PC-9 (cell line): ENCODE measurements at regions not wholly inside any gene's neighbourhood (a gene's known extent, or its start where the extent isn't known, plus 50 kb on each side); places are given as distances from the start of the nearest gene placed in this dataset.
"Not testable (repeated sequence)": the region's sequence is repeated elsewhere in the genome, so short reads cannot be mapped to it uniquely, and the experiment has no call there.

Source experiments
- BruUV-seq: library from RNA; stranded (reverse); fragments of 400-500 nt; replicated peaks from 2 replicates; lab custom pipeline; 2021; lab: Mats Ljungman, UMichigan
- CTCF ChIA-PET: fragments of 300-600 bp; sonication (Branson Sonifier 250); formaldehyde crosslinking; loops from one replicate; lab custom pipeline; 2022; ENCODE audit warnings: antibody characterized with exemption; lab: Charles Lee
- POLR2A ChIA-PET: fragments of 300-600 bp; sonication (Branson Sonifier 250); formaldehyde crosslinking; loops from one replicate; lab custom pipeline; 2022; ENCODE audit warnings: antibody characterized with exemption; ENCODE audit not compliant: unreplicated experiment; lab: Charles Lee
- DNase-seq, 2 experiments: peaks; one replicate each; pipeline versions ENCODE4 v3.0.0 to v3.0.0-alpha.2; 2015 to 2022; ENCODE audit warnings: mixed read lengths in 1 of 2
- H2AFZ ChIP-seq: fragments of 200-600 bp; sonication (generic); 2 replicates; pipeline ENCODE4 v1.8.1; 2017; ENCODE audit warnings: antibody characterized with exemption
- H3F3A ChIP-seq: fragments of 200-600 bp; sonication (generic); 2 replicates; pipeline ENCODE4 v1.8.1; 2017; ENCODE audit warnings: antibody characterized with exemption, mild to moderate bottlenecking, low read depth; ENCODE audit not compliant: insufficient read depth
- H3K27ac ChIP-seq: fragments of 200-600 bp; sonication (generic); 2 replicates; pipeline ENCODE4 v1.6.1; 2016; ENCODE audit warnings: mixed run types
- H3K27me3 ChIP-seq: fragments of 200-600 bp; sonication (generic); 2 replicates; pipeline ENCODE4 v1.6.1; 2016; ENCODE audit warnings: low read depth, mixed run types; ENCODE audit not compliant: insufficient read depth
- H3K36me3 ChIP-seq: fragments of 200-600 bp; sonication (generic); 2 replicates; pipeline ENCODE4 v1.6.1; 2016; ENCODE audit warnings: low read depth, mixed run types
- H3K4me1 ChIP-seq: fragments of 200-600 bp; sonication (generic); replicated peaks from 2 replicates; pipeline ENCODE4 v1.6.1; 2016; ENCODE audit warnings: mixed run types; ENCODE audit not compliant: insufficient read depth
- H3K4me2 ChIP-seq: fragments of 200-600 bp; sonication (generic); 2 replicates; pipeline ENCODE4 v1.6.1; 2017; ENCODE audit warnings: mixed run types
- H3K4me3 ChIP-seq: fragments of 200-600 bp; sonication (generic); 2 replicates; pipeline ENCODE4 v1.6.1; 2016; ENCODE audit warnings: mixed run types
- H3K79me2 ChIP-seq: fragments of 200-600 bp; sonication (generic); 2 replicates; pipeline ENCODE4 v1.6.1; 2017; ENCODE audit warnings: low read depth, mixed run types
- H3K9me2 ChIP-seq: fragments of 200-600 bp; sonication (generic); 2 replicates; pipeline ENCODE4 v1.8.1; 2017; ENCODE audit warnings: mild to moderate bottlenecking; ENCODE audit not compliant: insufficient read depth
- H3K9me3 ChIP-seq: fragments of 200-600 bp; sonication (generic); 2 replicates; pipeline ENCODE4 v1.8.1; 2016; ENCODE audit warnings: low read depth; ENCODE audit not compliant: insufficient read depth
- H4K20me1 ChIP-seq: fragments of 200-600 bp; sonication (generic); 2 replicates; pipeline ENCODE4 v1.8.1; 2017; ENCODE audit not compliant: insufficient read depth
- EZH2 ChIP-seq: fragments of 200-600 bp; sonication (generic); IDR thresholded peaks from 2 replicates; pipeline ENCODE4 v1.8.0; 2017; ENCODE audit warnings: antibody characterized with exemption, low read depth
- intact Hi-C: fragments of 100-400 bp; cut with micrococcal nuclease; formaldehyde crosslinking; loops from one replicate; pipeline ENCODE4 v1.10.0; 2022; ENCODE audit not compliant: unreplicated experiment
- TF ChIP-seq, protein P1 (sequence below): fragments of 200-600 bp; sonication (generic); conservative IDR thresholded peaks from 2 replicates; pipeline ENCODE4 v1.6.1; 2017; ENCODE audit warnings: mixed run types, antibody characterized with exemption, mild to moderate bottlenecking, moderate library complexity

DNA sequence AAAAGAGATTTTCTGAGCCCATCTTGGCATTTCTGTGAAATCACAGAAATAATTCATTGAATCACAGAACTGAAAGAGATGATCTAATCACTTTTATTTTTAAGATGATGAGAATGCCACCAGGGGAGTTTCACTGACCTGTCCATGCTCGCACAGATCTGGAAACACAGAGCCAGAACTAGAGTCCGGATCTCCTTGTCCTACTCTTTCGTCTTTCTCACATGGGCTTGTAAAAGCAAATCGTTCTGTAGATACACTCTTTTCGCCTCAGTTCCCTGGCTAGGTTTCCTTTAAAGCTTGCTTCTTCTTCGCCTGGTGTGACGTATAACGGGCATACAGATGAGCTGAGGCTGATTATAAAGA is 122.5 kb upstream of the SPRED1 start:
- ChIA-PET CTCF (no interaction called here), POLR2A (no interaction called here)
- H3K79me2 ChIP-seq: no peaks in the 10 kb centered on the region
- BruUV-seq: no TSS peak
- no peak for DNase-seq
- no peak overlapping the region for H2AFZ ChIP-seq
- TF ChIP-seq, protein P1, sequence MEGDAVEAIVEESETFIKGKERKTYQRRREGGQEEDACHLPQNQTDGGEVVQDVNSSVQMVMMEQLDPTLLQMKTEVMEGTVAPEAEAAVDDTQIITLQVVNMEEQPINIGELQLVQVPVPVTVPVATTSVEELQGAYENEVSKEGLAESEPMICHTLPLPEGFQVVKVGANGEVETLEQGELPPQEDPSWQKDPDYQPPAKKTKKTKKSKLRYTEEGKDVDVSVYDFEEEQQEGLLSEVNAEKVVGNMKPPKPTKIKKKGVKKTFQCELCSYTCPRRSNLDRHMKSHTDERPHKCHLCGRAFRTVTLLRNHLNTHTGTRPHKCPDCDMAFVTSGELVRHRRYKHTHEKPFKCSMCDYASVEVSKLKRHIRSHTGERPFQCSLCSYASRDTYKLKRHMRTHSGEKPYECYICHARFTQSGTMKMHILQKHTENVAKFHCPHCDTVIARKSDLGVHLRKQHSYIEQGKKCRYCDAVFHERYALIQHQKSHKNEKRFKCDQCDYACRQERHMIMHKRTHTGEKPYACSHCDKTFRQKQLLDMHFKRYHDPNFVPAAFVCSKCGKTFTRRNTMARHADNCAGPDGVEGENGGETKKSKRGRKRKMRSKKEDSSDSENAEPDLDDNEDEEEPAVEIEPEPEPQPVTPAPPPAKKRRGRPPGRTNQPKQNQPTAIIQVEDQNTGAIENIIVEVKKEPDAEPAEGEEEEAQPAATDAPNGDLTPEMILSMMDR: no peak
- no peak for TF ChIP-seq EZH2
- peaks cover 24% of the 10 kb centered on the region for H3K4me1 ChIP-seq
- H3K9me2 ChIP-seq: no peaks in the 10 kb centered on the region
- no peaks in the 10 kb centered on the region for H4K20me1 ChIP-seq
- H3K36me3 ChIP-seq: no peaks in the 10 kb centered on the region
- no peak overlapping the region for H3K27ac ChIP-seq
- H3K9me3 ChIP-seq: no peaks in the 10 kb centered on the region
- peaks cover 14% of the 10 kb centered on the region for H3F3A ChIP-seq
- H3K4me2 ChIP-seq: no peak overlapping the region
- intact Hi-C loops: no loop called here
- no peaks in the 10 kb centered on the region for H3K27me3 ChIP-seq
- H3K4me3 ChIP-seq: no peak overlapping the region

DNA sequence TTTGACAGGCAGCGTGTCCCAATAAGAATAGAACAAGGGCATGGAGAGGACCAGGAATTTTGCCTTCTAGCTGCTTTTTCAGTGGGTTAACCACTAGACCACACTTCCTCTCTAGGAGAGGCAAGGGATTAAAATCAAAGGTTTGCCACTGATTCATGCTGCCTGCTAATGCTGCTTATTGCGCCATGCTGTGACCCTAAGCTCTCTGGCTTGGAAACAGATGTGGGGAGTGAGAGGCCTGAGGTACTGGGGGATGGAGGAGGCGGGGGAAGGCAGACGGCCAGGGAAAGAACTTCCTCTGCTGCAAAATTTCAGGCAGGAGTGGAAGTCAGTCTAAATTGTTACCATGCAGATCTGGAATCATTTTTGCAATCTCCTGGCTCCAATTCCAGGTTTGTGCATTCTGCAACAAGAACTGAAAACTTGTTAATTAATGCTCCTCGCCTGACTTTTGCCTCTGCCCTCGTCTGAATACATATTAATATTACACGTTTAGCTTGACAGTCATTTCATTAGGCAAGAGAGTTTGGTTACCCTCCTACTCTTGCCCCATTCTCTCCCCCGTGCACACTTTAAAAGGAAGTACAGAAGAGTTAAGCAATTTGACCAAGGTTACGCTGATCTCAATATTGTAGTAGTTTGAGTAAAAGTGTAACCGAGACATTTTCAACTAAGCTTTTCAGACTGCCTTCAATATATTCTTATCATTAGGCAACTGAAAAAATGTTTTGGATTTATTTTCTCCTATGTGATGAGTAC is 121.7 kb upstream of the SPRED1 start:
- no peaks in the 10 kb centered on the region for H3K36me3 ChIP-seq
- peaks cover 14% of the 10 kb centered on the region for H3F3A ChIP-seq
- no TSS peak for BruUV-seq
- no peaks in the 10 kb centered on the region for H3K27me3 ChIP-seq
- H3K9me2 ChIP-seq: no peaks in the 10 kb centered on the region
- no peak overlapping the region for H3K4me3 ChIP-seq
- TF ChIP-seq, protein P1: no peak
- TF ChIP-seq EZH2: no peak
- H2AFZ ChIP-seq: no peak overlapping the region
- H3K4me2 ChIP-seq: no peak overlapping the region
- ChIA-PET POLR2A (no interaction called here), CTCF (no interaction called here)
- H4K20me1 ChIP-seq: no peaks in the 10 kb centered on the region
- intact Hi-C loops: no loop called here
- H3K79me2 ChIP-seq: no peaks in the 10 kb centered on the region
- peak in 1 of 2 experiments; percentile 50 for DNase-seq
- H3K9me3 ChIP-seq: no peaks in the 10 kb centered on the region
- H3K27ac ChIP-seq: no peak overlapping the region
- H3K4me1 ChIP-seq: peaks cover 24% of the 10 kb centered on the region

DNA sequence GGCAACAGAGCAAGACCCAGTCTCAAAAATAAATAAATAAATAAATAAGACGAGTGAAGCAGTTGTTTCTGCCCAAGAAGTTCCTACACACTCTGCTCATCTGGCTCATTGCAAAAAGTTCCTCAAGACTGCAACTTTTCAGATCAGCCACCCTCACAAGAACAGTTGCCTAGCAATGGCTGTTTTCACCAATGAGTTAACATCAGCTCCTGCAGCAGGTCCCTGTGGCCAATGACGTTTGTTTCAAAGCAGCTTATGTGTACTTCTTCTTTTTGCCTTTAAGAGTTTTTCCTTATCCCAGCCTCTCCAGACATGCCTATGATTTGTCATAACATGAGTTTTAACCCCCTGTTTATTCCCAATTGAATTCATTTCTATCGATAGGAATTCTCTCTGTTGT is 118.4 kb upstream of the SPRED1 start:
- no peaks in the 10 kb centered on the region for H3K27me3 ChIP-seq
- ChIA-PET POLR2A (no interaction called here), CTCF (no interaction called here)
- no peaks in the 10 kb centered on the region for H3K79me2 ChIP-seq
- no peaks in the 10 kb centered on the region for H3K9me2 ChIP-seq
- no peaks in the 10 kb centered on the region for H3K9me3 ChIP-seq
- intact Hi-C loops: no loop called here
- TF ChIP-seq, protein P1: no peak
- no peak for TF ChIP-seq EZH2
- no peaks in the 10 kb centered on the region for H3K36me3 ChIP-seq
- no TSS peak for BruUV-seq
- H3K4me1 ChIP-seq: peaks cover 6% of the 10 kb centered on the region; the same call in 1 of the 2 replicates
- H4K20me1 ChIP-seq: no peaks in the 10 kb centered on the region
- no peak overlapping the region for H3K4me3 ChIP-seq
- DNase-seq: no peak
- H3F3A ChIP-seq: no peaks in the 10 kb centered on the region
- H2AFZ ChIP-seq: no peak overlapping the region
- H3K4me2 ChIP-seq: no peak overlapping the region
- H3K27ac ChIP-seq: no peak overlapping the region

DNA sequence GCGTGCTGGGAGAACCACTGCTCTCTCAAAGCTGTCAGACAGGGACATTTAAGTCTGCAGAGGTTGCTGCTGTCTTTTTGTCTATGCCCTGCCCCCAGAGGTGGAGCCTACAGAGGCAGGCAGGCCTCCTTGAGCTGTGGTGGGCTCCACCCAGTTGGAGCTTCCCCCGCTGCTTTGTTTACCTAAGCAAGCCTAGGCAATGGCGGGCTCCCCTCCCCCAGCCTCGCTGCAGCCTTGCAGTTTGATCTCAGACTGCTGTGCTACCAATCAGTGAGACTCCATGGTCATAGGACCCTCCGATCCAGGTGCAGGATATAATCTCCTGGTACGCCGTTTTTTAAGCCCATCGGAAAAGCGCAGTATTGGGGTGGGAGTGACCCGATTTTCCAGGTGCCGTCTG is 110.4 kb upstream of the SPRED1 start:
- H3K79me2 ChIP-seq, CTCF ChIA-PET, H3K4me3 ChIP-seq, BruUV-seq, H3K4me1 ChIP-seq, H3K9me3 ChIP-seq, H2AFZ ChIP-seq, POLR2A ChIA-PET, H3K27me3 ChIP-seq, H4K20me1 ChIP-seq, H3K9me2 ChIP-seq, H3K4me2 ChIP-seq, H3F3A ChIP-seq, H3K27ac ChIP-seq, H3K36me3 ChIP-seq, DNase-seq, intact Hi-C loops: not testable (repeated sequence)
